Osteocyte (in vitro differentiated cells): ENCODE measurements at regions not wholly inside any gene's neighbourhood (a gene's known extent, or its start where the extent isn't known, plus 50 kb on each side); places are given as distances from the start of the nearest gene placed in this dataset.
"Not testable (repeated sequence)": the region's sequence is repeated elsewhere in the genome, so short reads cannot be mapped to it uniquely, and the experiment has no call there.

Experiments used
- DNase-seq: peaks from one replicate; pipeline ENCODE4 v3.0.0; 2021; ENCODE audit warnings: mixed read lengths; ENCODE audit not compliant: unreplicated experiment; ENCODE audit errors: extremely low spot score
- H3K27ac Mint-ChIP-seq: one replicate; pipeline ENCODE4 v1.8.0; 2021; ENCODE audit warnings: mild to moderate bottlenecking, mixed read lengths; ENCODE audit not compliant: unreplicated experiment
- H3K27me3 Mint-ChIP-seq: one replicate; pipeline ENCODE4 v1.8.0; 2021; ENCODE audit warnings: mixed read lengths; ENCODE audit not compliant: unreplicated experiment
- H3K36me3 Mint-ChIP-seq: one replicate; pipeline ENCODE4 v1.8.0; 2021; ENCODE audit warnings: mixed read lengths; ENCODE audit not compliant: unreplicated experiment
- H3K4me1 Mint-ChIP-seq: one replicate; pipeline ENCODE4 v1.8.0; 2021; ENCODE audit warnings: mixed read lengths; ENCODE audit not compliant: unreplicated experiment
- H3K4me3 Mint-ChIP-seq: one replicate; pipeline ENCODE4 v1.8.0; 2021; ENCODE audit warnings: mild to moderate bottlenecking, moderate library complexity, mixed read lengths; ENCODE audit not compliant: unreplicated experiment
- H3K9me3 Mint-ChIP-seq: one replicate; pipeline ENCODE4 v1.8.0; 2021; ENCODE audit warnings: mixed read lengths; ENCODE audit not compliant: unreplicated experiment
- CTCF ChIP-seq: fragments of 200-600 bp; sonication (generic); IDR thresholded peaks from 2 replicates; pipeline ENCODE4 v1.5.0; 2021; ENCODE audit warnings: antibody characterized with exemption, mild to moderate bottlenecking, moderate library complexity

GRCh38 chr2:55786280-55786679, 92.6 kb upstream of the PNPT1 start:
- Mint-ChIP-seq H3K4me1 (peaks cover 2% of the 10 kb centered on the region), H3K27me3 (no peaks in the 10 kb centered on the region), H3K9me3 (no peaks in the 10 kb centered on the region), H3K36me3 (no peaks in the 10 kb centered on the region), H3K27ac (no peak overlapping the region), H3K4me3 (no peak overlapping the region)
- no peak for TF ChIP-seq CTCF
- no peak for DNase-seq

GRCh38 chr2:55783751-55784150, 90.1 kb upstream of the PNPT1 start:
- not testable (repeated sequence) for H3K4me3 Mint-ChIP-seq, H3K36me3 Mint-ChIP-seq, H3K9me3 Mint-ChIP-seq, H3K27me3 Mint-ChIP-seq, H3K27ac Mint-ChIP-seq, DNase-seq, H3K4me1 Mint-ChIP-seq

GRCh38 chr2:55782528-55783173, 89.0 kb upstream of the PNPT1 start:
- no peak for TF ChIP-seq CTCF
- peaks cover 6% of the 10 kb centered on the region for H3K4me1 Mint-ChIP-seq

GRCh38 chr2:55781542-55781941, 87.9 kb upstream of the PNPT1 start:
- peaks cover 5% of the 10 kb centered on the region for H3K4me1 Mint-ChIP-seq
- H3K4me3 Mint-ChIP-seq = no peak overlapping the region
- H3K27me3 Mint-ChIP-seq = peaks cover 9% of the 10 kb centered on the region
- H3K9me3 Mint-ChIP-seq = no peaks in the 10 kb centered on the region
- TF ChIP-seq CTCF = no peak
- H3K36me3 Mint-ChIP-seq = no peaks in the 10 kb centered on the region
- H3K27ac Mint-ChIP-seq = no peak overlapping the region
- DNase-seq = no peak

More at GRCh38 chr2:55782528-55783173, 89.0 kb upstream of the PNPT1 start:
- DNase-seq = no peak
- Mint-ChIP-seq H3K36me3 (no peaks in the 10 kb centered on the region), H3K27me3 (peaks cover 9% of the 10 kb centered on the region), H3K4me3 (no peak overlapping the region), H3K27ac (no peak overlapping the region), H3K9me3 (no peaks in the 10 kb centered on the region)

- H3K4me3 Mint-ChIP-seq = no peak overlapping the region
- peaks cover 9% of the 10 kb centered on the region for H3K27me3 Mint-ChIP-seq
- no peak overlapping the region for H3K27ac Mint-ChIP-seq
- DNase-seq = no peak
- no peaks in the 10 kb centered on the region for H3K36me3 Mint-ChIP-seq
- no peak for TF ChIP-seq CTCF
- H3K9me3 Mint-ChIP-seq = no peaks in the 10 kb centered on the region
- H3K4me1 Mint-ChIP-seq = peaks cover 5% of the 10 kb centered on the region
Observed at GRCh38 chr2:55780697-55781096, 87.1 kb upstream of the PNPT1 start.
